ENCODE measurements at regions not wholly inside any gene's neighbourhood (a gene's known extent, or its start where the extent isn't known, plus 50 kb on each side); places are given as distances from the start of the nearest gene placed in this dataset.

DNA sequence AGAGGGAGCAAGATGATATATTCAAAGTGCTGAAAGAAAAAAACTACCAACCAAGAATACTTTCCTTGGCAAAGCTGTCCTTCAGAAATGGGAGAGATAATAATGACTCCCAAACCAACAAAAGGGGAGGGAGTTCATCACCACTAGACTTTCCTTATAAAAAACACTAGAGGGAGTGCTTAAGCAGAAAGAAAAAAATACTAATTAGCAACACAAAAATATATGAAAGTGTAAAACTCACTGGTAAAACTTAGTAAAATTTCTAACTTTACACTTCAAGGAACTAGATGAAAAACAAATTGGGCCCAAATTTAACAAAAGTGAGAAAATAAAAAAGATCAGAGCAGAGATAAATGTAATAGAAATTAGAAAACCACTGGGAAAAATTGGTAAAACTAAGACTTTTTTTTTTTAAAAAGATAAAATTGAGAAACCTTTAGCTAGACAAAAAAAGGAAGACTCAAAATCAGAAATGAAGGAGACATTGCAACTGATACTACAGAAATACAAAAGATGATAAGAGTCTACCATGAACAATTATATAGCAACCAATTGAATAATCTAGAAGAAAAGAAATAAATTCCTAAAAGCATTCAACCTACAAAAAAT, 60.4 kb upstream of the FAR2 start:
- TF ChIP-seq CTCF (conservative IDR thresholded peaks at IDR 0.05) = peak; percentile 68
- no peaks in the 10 kb centered on the region for H3K79me2 ChIP-seq (ENCODE audit: insufficient read depth, low read length)
- H3K27me3 Mint-ChIP-seq (ENCODE audit: low read depth) = no peaks in the 10 kb centered on the region; the same call in 1 of the 2 replicates
- H4K8ac ChIP-seq (replicated peaks; ENCODE audit: insufficient read length, low read depth, low read length) = no peak overlapping the region
- H2BK20ac ChIP-seq (ENCODE audit: low read depth, low read length, poor library complexity, severe bottlenecking) = no peak overlapping the region
- peaks cover 2 to 3% of the 10 kb centered on the region in 2 experiments; a peak in 1 of 4 replicates for H3K4me1 Mint-ChIP-seq
- no peak overlapping the region for H3K4me3 Mint-ChIP-seq
- no peak overlapping the region for H3K4ac ChIP-seq (ENCODE audit: low read depth, low read length)
- no peak overlapping the region for H3K18ac ChIP-seq (ENCODE audit: insufficient read length, low read depth, low read length)
- H3K23ac ChIP-seq (ENCODE audit: insufficient read length, low read depth, low read length) = no peak overlapping the region
- H3K4me2 ChIP-seq (ENCODE audit: insufficient read depth, insufficient read length, low read length) = no peak overlapping the region
- H3K79me1 ChIP-seq (ENCODE audit: insufficient read depth, low read depth, low read length, poor library complexity, severe bottlenecking) = no peaks in the 10 kb centered on the region
- H4K91ac ChIP-seq (ENCODE audit: insufficient read length, low read depth, low read length) = no peak overlapping the region
- DNase-seq = no peak
- no peaks in the 10 kb centered on the region for H3K4me1 ChIP-seq (ENCODE audit: insufficient read depth, low read length)
- no peak overlapping the region for H3K14ac ChIP-seq (ENCODE audit: insufficient read depth, low read length)
- H3T11ph ChIP-seq (ENCODE audit: low read length) = no peak overlapping the region
- H2BK15ac ChIP-seq (ENCODE audit: low read depth, low read length) = no peak overlapping the region
- no peak overlapping the region for H2AFZ ChIP-seq (ENCODE audit: low read length)
- H2BK120ac ChIP-seq (ENCODE audit: low read depth, low read length, poor library complexity, severe bottlenecking) = no peak overlapping the region
- H3K27ac ChIP-seq (ENCODE audit: insufficient read length, low read depth, low read length) = no peak overlapping the region
- no peak overlapping the region for H2AK5ac ChIP-seq (ENCODE audit: insufficient read length, low read length)
- H3K23me2 ChIP-seq (ENCODE audit: insufficient read length, low read depth, low read length, poor library complexity, severe bottlenecking) = no peaks in the 10 kb centered on the region
- H3K9me3 Mint-ChIP-seq = peaks cover 56 to 61% of the 10 kb centered on the region in 2 experiments
- no peak overlapping the region for H2BK12ac ChIP-seq (ENCODE audit: insufficient read length, low read depth, low read length)
- H2BK5ac ChIP-seq (ENCODE audit: insufficient read length, low read length) = no peak overlapping the region
- H3K27me3 ChIP-seq (ENCODE audit: insufficient read depth, low read length) = no peaks in the 10 kb centered on the region
- no peak overlapping the region for H3K56ac ChIP-seq (ENCODE audit: insufficient read length, low read depth, low read length)
- no peaks in the 10 kb centered on the region for H4K20me1 ChIP-seq (ENCODE audit: control insufficient read depth, insufficient read depth, insufficient read length)
- H3K9me3 ChIP-seq (ENCODE audit: control insufficient read depth, low read depth, low read length) = peaks cover 3% of the 10 kb centered on the region
- H3K36me3 Mint-ChIP-seq (ENCODE audit: insufficient read depth in 1 of 3, low read depth in 3 of 3) = peaks cover 23 to 52% (median 29%) of the 10 kb centered on the region in 3 experiments
- H4K5ac ChIP-seq (ENCODE audit: insufficient read length, low read depth, low read length) = no peak overlapping the region
- no peak overlapping the region for H3K9ac ChIP-seq (ENCODE audit: extremely low read depth, insufficient read length, low read length)
- no peak overlapping the region for H3K27ac Mint-ChIP-seq

Data from H9 (cell line).